ENCODE measurements at regions not wholly inside any gene's neighbourhood (a gene's known extent, or its start where the extent isn't known, plus 50 kb on each side); places are given as distances from the start of the nearest gene placed in this dataset.

- Mint-ChIP-seq H3K9me3 (ENCODE audit: low read depth, unreplicated experiment) (no peaks in the 10 kb centered on the region), H3K4me3 (ENCODE audit: low read depth, unreplicated experiment) (no peak overlapping the region), H3K27me3 (ENCODE audit: unreplicated experiment) (no peaks in the 10 kb centered on the region), H3K27ac (ENCODE audit: unreplicated experiment) (peak overlapping the region; percentile 46), H3K4me1 (ENCODE audit: low read depth, unreplicated experiment) (peaks cover 10% of the 10 kb centered on the region), H3K36me3 (ENCODE audit: insufficient read depth, unreplicated experiment) (no peaks in the 10 kb centered on the region)
- TF ChIP-seq CTCF (IDR thresholded peaks at IDR 0.05; ENCODE audit: unreplicated experiment) = no peak
- CTCF ChIA-PET = no interaction called here
- intact Hi-C loops (cut with micrococcal nuclease; ENCODE audit: unreplicated experiment) = no loop called here
- BruUV-seq (replicated peaks) = no TSS peak
- DNase-seq = no peak
These were observed 75.0 kb upstream of the TNC start for GRCh38 chr9:115192835-115193525.

- no peak for TF ChIP-seq CTCF (IDR thresholded peaks at IDR 0.05; ENCODE audit: unreplicated experiment)
- no peak overlapping the region for H3K4me3 Mint-ChIP-seq (ENCODE audit: low read depth, unreplicated experiment)
- CTCF ChIA-PET = no interaction called here
- H3K27ac Mint-ChIP-seq (ENCODE audit: unreplicated experiment) = no peak overlapping the region
- no peaks in the 10 kb centered on the region for H3K36me3 Mint-ChIP-seq (ENCODE audit: insufficient read depth, unreplicated experiment)
- H3K9me3 Mint-ChIP-seq (ENCODE audit: low read depth, unreplicated experiment) = no peaks in the 10 kb centered on the region
- no peak for DNase-seq
- intact Hi-C loops (cut with micrococcal nuclease; ENCODE audit: unreplicated experiment) = no loop called here
- no TSS peak for BruUV-seq (replicated peaks)
- peaks cover 5% of the 10 kb centered on the region for H3K27me3 Mint-ChIP-seq (ENCODE audit: unreplicated experiment)
- peaks cover 10% of the 10 kb centered on the region for H3K4me1 Mint-ChIP-seq (ENCODE audit: low read depth, unreplicated experiment)
These were observed 75.8 kb upstream of the TNC start for GRCh38 chr9:115193777-115194176.

GRCh38 chr9:115194216-115194615, 76.3 kb upstream of the TNC start:
- no peak for TF ChIP-seq CTCF (IDR thresholded peaks at IDR 0.05; ENCODE audit: unreplicated experiment)
- intact Hi-C loops (cut with micrococcal nuclease; ENCODE audit: unreplicated experiment) = no loop called here
- Mint-ChIP-seq H3K27ac (ENCODE audit: unreplicated experiment) (no peak overlapping the region), H3K4me1 (ENCODE audit: low read depth, unreplicated experiment) (peaks cover 10% of the 10 kb centered on the region), H3K4me3 (ENCODE audit: low read depth, unreplicated experiment) (no peak overlapping the region), H3K36me3 (ENCODE audit: insufficient read depth, unreplicated experiment) (no peaks in the 10 kb centered on the region), H3K27me3 (ENCODE audit: unreplicated experiment) (peaks cover 9% of the 10 kb centered on the region), H3K9me3 (ENCODE audit: low read depth, unreplicated experiment) (no peaks in the 10 kb centered on the region)
- no TSS peak for BruUV-seq (replicated peaks)
- DNase-seq = no peak
- CTCF ChIA-PET = no interaction called here

- Mint-ChIP-seq H3K4me3 (ENCODE audit: low read depth, unreplicated experiment) (no peak overlapping the region), H3K9me3 (ENCODE audit: low read depth, unreplicated experiment) (no peaks in the 10 kb centered on the region), H3K4me1 (ENCODE audit: low read depth, unreplicated experiment) (peaks cover 10% of the 10 kb centered on the region), H3K27me3 (ENCODE audit: unreplicated experiment) (peaks cover 24% of the 10 kb centered on the region), H3K36me3 (ENCODE audit: insufficient read depth, unreplicated experiment) (no peaks in the 10 kb centered on the region), H3K27ac (ENCODE audit: unreplicated experiment) (no peak overlapping the region)
- intact Hi-C loops (cut with micrococcal nuclease; ENCODE audit: unreplicated experiment) = no loop called here
- no TSS peak for BruUV-seq (replicated peaks)
- no peak for TF ChIP-seq CTCF (IDR thresholded peaks at IDR 0.05; ENCODE audit: unreplicated experiment)
- DNase-seq = no peak
- CTCF ChIA-PET = no interaction called here
These were observed 78.0 kb upstream of the TNC start for GRCh38 chr9:115195912-115196311.

Data from Calu3 (cell line).